ENCODE measurements at regions not wholly inside any gene's neighbourhood (a gene's known extent, or its start where the extent isn't known, plus 50 kb on each side); places are given as distances from the start of the nearest gene placed in this dataset.

DNA sequence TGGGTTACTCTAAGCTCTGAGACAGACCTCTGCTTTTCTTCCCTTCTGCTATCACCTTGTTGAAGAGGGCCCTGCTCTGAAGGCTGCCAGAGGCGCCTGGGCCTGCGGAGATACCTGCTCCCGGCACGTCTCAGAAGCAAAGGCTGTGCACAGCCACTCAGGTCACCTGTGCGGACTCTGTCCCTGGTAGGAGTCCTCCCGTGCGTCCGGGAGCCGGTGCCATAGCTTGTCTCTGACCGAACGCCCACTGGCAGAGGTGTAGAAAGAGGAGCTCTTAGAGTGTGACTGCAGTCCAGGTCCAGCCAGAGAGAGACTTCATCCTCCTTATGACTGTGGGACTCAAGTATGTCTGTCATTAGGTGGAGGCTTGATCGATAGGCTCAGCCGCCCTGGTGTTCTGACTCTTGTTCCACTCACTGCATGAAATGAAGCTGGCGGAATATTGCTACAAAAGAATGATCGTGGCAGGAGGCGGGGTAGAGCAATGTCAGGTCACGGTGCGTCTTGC lies 51.0 kb upstream of the UNC93A start:
- WGBS: 82% methylated on average over 8 of the region's 18 CpGs
- TF ChIP-seq POLR2A (IDR thresholded peaks at IDR 0.05): no peak
- no peak for TF ChIP-seq EP300 (IDR thresholded peaks at IDR 0.05)
- TF ChIP-seq CTCF (IDR thresholded peaks at IDR 0.05): no peak
- H3K4me1 ChIP-seq: no peaks in the 10 kb centered on the region
- H3K36me3 ChIP-seq: no peaks in the 10 kb centered on the region
- no peaks in the 10 kb centered on the region for H3K9me3 ChIP-seq
- peaks cover 29% of the 10 kb centered on the region for H3K27me3 ChIP-seq
- no peak overlapping the region for H3K4me3 ChIP-seq
- no peak for DNase-seq (ENCODE audit: low spot score in 2 of 2)
- H3K27ac ChIP-seq: no peak overlapping the region

Data from suprapubic skin (tissue), 4 donors.